Spleen (tissue), 7 donors: ENCODE measurements at regions not wholly inside any gene's neighbourhood (a gene's known extent, or its start where the extent isn't known, plus 50 kb on each side); places are given as distances from the start of the nearest gene placed in this dataset.

Experiments used
- CTCF ChIP-seq, 11 experiments: fragments of 200-600 bp in 7 of 11; fragments of 450-650 bp in 4 of 11; sonication (generic) in 4 of 11; IDR thresholded peaks in 8 of 11; conservative IDR thresholded peaks in 3 of 11; 1 replicate in 7 of 11; 2 replicates in 4 of 11; pipeline versions ENCODE4 v1.4.0 to v1.8.0; 2016 to 2021; ENCODE audit warnings: antibody characterized with exemption in 11 of 11, inconsistent platforms in 4 of 11, mild to moderate bottlenecking in 1 of 11
- POLR2A ChIP-seq, 3 donors: fragments of 450-650 bp; IDR thresholded peaks; one replicate each; pipeline ENCODE4 v1.5.1; 2017; ENCODE audit warnings: antibody characterized with exemption in 3 of 3, mild to moderate bottlenecking in 1 of 3
- donor health status: DM: no; HTN: no; CAD: no; lungs with moderate emphysema.
- donor health status: DM: no; HTN: no; CAD: no.
- donor health status: DM: no; HTN: no; CAD: no.

GRCh38 chr4:35229021-35229420 lies 1015.3 kb downstream of the ARAP2 start:
- TF ChIP-seq CTCF (IDR thresholded peaks at IDR 0.05 in 8 of 11, conservative IDR thresholded peaks at IDR 0.05 in 3 of 11) = no peak
- TF ChIP-seq POLR2A (IDR thresholded peaks at IDR 0.05) = no peak
